IPS-18a (cell line): ENCODE measurements at regions not wholly inside any gene's neighbourhood (a gene's known extent, or its start where the extent isn't known, plus 50 kb on each side); places are given as distances from the start of the nearest gene placed in this dataset.
"Not testable (repeated sequence)": the region's sequence is repeated elsewhere in the genome, so short reads cannot be mapped to it uniquely, and the experiment has no call there.

Experiments used
- H3K27ac ChIP-seq: one replicate; pipeline ENCODE4 v1.5.1; 2013; ENCODE audit warnings: low read length
- H3K27me3 ChIP-seq: one replicate; pipeline ENCODE4 v1.6.1; 2013; ENCODE audit warnings: mild to moderate bottlenecking, low read length; ENCODE audit not compliant: control insufficient read depth, insufficient read depth
- H3K36me3 ChIP-seq: one replicate; pipeline ENCODE4 v1.6.1; 2013; ENCODE audit warnings: low read depth, low read length; ENCODE audit not compliant: control insufficient read depth
- H3K4me1 ChIP-seq: one replicate; pipeline ENCODE4 v1.6.1; 2013; ENCODE audit warnings: low read depth, low read length; ENCODE audit not compliant: control insufficient read depth
- H3K4me3 ChIP-seq: one replicate; pipeline ENCODE4 v1.5.1; 2013; ENCODE audit warnings: low read length
- H3K9ac ChIP-seq: one replicate; pipeline ENCODE4 v1.6.1; 2013; ENCODE audit warnings: mild to moderate bottlenecking, low read length, moderate library complexity
- H3K9me3 ChIP-seq: one replicate; pipeline ENCODE4 v1.6.1; 2013; ENCODE audit warnings: low read depth, low read length; ENCODE audit not compliant: control insufficient read depth

DNA sequence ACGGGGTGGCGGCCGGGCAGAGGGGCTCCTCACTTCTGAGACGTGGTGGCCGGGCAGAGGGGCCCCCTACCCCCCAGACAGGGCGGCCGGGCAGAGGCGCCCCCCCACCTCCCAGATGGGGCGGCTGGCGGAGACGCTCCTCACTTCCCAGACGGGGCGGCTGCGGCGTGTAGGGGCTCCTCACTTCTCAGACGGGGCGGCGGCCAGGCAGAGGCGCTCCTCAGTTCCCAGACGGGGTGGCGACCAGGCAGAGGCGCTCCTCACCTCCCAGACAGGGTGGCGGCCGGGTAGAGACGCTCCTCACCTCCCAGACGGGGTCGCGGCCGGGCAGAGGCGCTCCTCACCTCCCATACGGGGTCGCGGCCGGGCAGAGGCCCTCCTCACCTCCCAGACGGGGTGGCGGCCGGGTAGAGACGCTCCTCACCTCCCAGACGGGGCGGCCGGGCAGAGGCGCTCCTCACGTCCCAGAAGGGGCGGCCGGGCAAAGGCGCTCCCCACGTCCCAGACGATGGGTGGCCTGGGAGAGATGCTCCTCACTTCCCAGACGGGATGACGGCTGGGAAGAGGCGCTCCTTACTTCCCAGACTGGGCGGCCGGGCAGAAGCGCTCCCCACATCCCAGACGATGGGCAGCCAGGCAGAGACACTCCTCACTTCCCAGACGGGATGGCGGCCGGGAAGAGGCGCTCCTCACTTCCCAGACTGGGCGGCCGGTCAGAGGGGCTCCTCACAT, 536.6 kb upstream of the TUSC1 start:
- not testable (repeated sequence) for H3K4me3 ChIP-seq, H3K4me1 ChIP-seq, H3K27me3 ChIP-seq, H3K27ac ChIP-seq, H3K36me3 ChIP-seq, H3K9ac ChIP-seq, H3K9me3 ChIP-seq

DNA sequence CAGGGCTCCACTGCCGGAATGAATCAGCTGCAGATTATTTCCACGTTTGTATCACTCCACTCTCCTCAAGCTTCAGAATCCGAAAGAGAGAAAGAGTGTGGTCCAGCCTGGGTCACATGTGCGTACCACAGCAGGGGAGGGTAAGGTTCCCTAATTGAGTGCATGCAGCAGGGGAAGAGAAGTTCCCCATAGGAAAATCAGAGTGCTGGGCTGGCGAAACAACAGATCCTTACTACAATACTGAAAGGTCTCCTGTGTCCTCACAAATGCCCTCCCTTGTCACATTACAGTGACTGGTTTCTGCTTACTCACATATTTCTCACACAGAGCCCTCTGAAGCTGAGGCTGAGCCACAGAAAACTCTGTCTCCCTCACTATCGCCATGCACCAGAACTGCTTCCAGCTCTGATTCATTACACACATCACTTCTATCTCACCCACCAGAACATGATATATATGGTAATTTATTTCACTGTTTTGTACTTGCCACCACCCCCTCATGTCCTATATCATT, 532.2 kb upstream of the TUSC1 start:
- no peaks in the 10 kb centered on the region for H3K36me3 ChIP-seq
- no peaks in the 10 kb centered on the region for H3K27me3 ChIP-seq
- H3K4me1 ChIP-seq = peaks cover 5% of the 10 kb centered on the region
- no peaks in the 10 kb centered on the region for H3K9me3 ChIP-seq
- H3K9ac ChIP-seq = no peak overlapping the region
- H3K27ac ChIP-seq = no peak overlapping the region
- H3K4me3 ChIP-seq = no peak overlapping the region

DNA sequence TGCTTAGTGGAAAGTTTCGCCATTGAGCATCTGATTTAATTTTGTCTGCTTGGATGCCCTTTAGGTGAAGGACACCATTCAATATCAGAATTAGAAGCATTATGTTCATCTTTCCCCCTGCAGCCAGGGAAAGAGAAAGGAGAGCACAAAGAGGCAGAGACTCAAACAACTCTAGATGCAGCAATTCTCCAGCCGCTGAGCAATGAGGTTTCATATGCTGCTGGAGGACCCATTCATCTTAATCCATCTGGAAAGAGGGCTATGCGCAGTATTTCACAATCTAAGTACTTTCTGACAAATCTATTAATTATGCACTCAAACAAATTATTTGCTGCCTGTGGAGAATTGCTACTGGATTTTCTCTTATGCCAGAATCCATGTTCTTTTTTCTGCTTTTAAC, 527.0 kb upstream of the TUSC1 start:
- H3K9me3 ChIP-seq = no peaks in the 10 kb centered on the region

DNA sequence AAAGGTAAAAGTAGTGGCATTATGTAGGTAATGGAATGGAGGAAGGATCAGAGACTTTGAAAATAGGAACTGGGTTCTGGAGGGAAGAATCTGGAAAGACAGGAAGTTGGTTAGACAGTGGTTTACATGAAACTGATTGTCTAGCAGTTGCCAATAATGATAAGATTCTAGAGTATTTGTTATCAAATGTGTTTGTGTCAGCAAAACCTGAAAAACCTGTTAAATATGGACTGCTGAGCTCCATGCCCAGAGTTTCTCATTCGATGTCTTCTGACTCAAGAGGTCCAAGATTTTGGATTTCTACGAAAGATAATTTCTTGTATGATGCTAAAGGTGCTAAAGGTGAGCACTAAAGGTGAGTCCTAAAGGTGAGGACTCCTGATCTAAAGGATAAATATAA, 515.0 kb upstream of the TUSC1 start:
- Histone ChIP-seq H3K27me3 (no peaks in the 10 kb centered on the region), H3K4me1 (no peaks in the 10 kb centered on the region), H3K4me3 (no peak overlapping the region), H3K9me3 (peaks cover 6% of the 10 kb centered on the region), H3K27ac (no peak overlapping the region), H3K36me3 (no peaks in the 10 kb centered on the region), H3K9ac (no peak overlapping the region)

More for the DNA sequence above, 527.0 kb upstream of the TUSC1 start:
- Histone ChIP-seq H3K4me1 (peaks cover under 1% of the 10 kb centered on the region), H3K4me3 (no peak overlapping the region), H3K27me3 (no peaks in the 10 kb centered on the region), H3K36me3 (no peaks in the 10 kb centered on the region), H3K9ac (no peak overlapping the region), H3K27ac (no peak overlapping the region)

DNA sequence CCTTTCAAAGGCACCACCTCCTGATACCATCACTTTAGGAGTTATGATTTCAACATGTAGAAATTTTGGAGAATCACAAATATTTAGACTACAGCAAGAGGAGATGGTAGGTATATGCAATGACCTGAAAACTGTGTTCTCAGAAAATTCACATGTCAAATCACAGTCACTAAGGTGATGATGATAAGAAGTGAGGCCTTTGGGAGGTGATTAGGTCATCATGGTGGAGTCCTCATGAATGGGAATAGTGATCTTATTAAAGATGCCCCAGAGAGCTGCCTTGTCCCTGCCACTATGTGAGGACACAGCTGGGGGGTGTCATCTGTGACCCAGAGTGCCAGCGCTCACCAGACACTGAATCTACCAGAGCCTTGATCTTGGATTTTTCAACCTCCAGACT, 513.5 kb upstream of the TUSC1 start:
- Histone ChIP-seq H3K9ac (no peak overlapping the region), H3K27ac (no peak overlapping the region), H3K4me1 (no peaks in the 10 kb centered on the region), H3K9me3 (peaks cover 6% of the 10 kb centered on the region), H3K36me3 (no peaks in the 10 kb centered on the region), H3K27me3 (no peaks in the 10 kb centered on the region), H3K4me3 (no peak overlapping the region)

DNA sequence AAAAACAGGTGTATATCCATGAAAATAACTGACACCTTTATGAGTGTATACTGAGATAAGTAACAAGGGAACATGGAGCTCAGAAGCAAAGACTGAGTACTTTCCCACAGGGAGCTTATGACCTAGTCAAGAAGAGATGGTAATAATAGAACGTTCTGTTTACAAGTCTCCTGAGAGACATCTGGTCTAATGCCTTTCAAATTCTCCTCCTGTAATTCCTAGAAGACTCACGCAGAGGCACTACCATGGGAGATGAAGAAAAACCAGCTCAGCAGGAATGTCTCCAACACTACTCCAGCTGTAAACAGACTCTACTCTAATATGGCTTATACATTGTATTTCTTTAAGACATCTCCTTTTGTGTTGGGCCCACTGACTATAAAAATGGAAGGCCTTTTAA, 503.6 kb upstream of the TUSC1 start:
- no peaks in the 10 kb centered on the region for H3K4me1 ChIP-seq
- no peak overlapping the region for H3K27ac ChIP-seq
- H3K4me3 ChIP-seq = no peak overlapping the region
- H3K9ac ChIP-seq = no peak overlapping the region
- H3K27me3 ChIP-seq = no peaks in the 10 kb centered on the region
- H3K9me3 ChIP-seq = no peaks in the 10 kb centered on the region
- H3K36me3 ChIP-seq = no peaks in the 10 kb centered on the region

DNA sequence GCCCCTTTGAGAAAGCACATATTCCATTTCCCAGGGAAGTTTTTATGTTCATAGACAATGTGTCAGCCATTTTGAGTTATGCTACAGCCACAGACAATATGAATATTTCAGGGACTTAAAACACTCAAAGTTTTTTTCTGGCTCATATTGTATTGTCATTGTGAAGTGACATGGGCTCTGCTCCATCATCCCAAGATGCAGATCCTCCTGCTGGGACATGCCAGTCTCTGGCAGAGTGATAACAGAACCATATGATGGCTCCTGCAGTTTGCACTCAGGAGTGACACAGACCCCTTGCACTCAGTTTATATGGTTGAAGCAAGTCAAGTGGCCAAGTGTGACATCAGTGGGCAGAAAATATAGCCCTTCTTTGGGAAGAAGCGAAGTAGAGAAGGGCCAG, 498.4 kb upstream of the TUSC1 start:
- Histone ChIP-seq H3K9me3 (no peaks in the 10 kb centered on the region), H3K4me1 (peaks cover 5% of the 10 kb centered on the region), H3K27me3 (no peaks in the 10 kb centered on the region), H3K9ac (no peak overlapping the region), H3K27ac (no peak overlapping the region), H3K4me3 (no peak overlapping the region), H3K36me3 (no peaks in the 10 kb centered on the region)

DNA sequence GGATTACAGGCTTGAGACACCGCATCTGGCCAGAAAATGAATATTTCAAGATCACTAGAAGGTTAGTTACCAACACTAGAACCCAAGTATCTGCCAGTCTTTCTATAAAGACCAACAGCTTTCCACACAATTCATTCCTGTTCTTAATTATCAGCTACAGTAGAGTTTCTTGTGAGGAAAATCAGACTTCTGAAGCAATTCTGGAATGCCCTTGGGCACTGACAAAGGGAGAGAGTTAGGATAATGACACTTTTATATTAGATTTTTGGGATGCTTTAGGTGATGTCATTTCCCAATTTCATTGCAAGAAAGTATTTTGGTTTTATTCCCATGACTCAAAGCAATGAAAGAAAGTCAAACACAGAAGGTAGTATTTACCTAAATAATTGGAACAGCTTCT, 497.0 kb upstream of the TUSC1 start:
- Histone ChIP-seq H3K36me3 (no peaks in the 10 kb centered on the region), H3K27ac (no peak overlapping the region), H3K9me3 (no peaks in the 10 kb centered on the region), H3K4me3 (no peak overlapping the region), H3K27me3 (no peaks in the 10 kb centered on the region), H3K9ac (no peak overlapping the region), H3K4me1 (peaks cover 9% of the 10 kb centered on the region)

DNA sequence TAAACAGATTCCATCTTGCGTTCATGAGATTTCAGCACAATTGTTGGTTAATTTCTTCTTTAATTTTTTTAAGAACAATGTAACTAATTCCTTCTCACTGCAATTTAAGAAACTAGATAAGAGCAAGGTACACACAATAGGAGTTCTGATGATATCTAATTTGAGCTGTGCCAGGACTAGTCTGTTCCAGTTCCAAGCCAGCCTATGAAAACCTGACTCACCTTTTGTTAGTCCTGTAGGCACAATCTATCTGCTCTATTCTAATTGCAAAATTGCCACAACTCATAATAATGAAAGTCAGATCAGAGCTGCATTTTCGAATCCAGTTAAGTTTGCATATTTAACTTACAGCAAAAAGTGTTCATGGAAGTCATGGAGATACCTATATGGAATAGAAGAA, 494.1 kb upstream of the TUSC1 start:
- Histone ChIP-seq H3K4me3 (no peak overlapping the region), H3K4me1 (peaks cover 9% of the 10 kb centered on the region), H3K9me3 (no peaks in the 10 kb centered on the region), H3K27ac (no peak overlapping the region), H3K9ac (no peak overlapping the region), H3K27me3 (no peaks in the 10 kb centered on the region), H3K36me3 (no peaks in the 10 kb centered on the region)

DNA sequence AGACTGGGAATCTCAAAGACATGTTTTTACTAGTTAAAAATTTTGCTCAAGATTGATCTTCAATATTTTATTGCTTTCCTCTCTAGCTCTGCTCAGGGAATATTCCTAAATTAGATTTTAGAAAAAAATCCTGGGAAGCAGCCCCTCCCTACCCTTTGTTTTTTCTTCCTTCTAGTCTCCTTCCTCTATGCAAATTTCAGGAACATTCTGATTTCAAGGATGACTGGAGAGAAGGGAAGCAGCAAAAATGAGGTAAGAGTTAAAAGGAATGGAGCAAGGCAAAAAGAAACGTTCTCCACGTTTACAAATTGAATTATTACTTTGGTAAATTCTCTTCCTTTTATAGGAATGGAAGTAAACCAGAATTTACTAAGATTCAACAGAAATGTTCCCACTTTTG, 493.4 kb upstream of the TUSC1 start:
- H3K27me3 ChIP-seq = no peaks in the 10 kb centered on the region
- H3K9ac ChIP-seq = no peak overlapping the region
- no peak overlapping the region for H3K27ac ChIP-seq
- H3K4me1 ChIP-seq = peaks cover 9% of the 10 kb centered on the region
- no peak overlapping the region for H3K4me3 ChIP-seq
- H3K36me3 ChIP-seq = no peaks in the 10 kb centered on the region
- no peaks in the 10 kb centered on the region for H3K9me3 ChIP-seq

DNA sequence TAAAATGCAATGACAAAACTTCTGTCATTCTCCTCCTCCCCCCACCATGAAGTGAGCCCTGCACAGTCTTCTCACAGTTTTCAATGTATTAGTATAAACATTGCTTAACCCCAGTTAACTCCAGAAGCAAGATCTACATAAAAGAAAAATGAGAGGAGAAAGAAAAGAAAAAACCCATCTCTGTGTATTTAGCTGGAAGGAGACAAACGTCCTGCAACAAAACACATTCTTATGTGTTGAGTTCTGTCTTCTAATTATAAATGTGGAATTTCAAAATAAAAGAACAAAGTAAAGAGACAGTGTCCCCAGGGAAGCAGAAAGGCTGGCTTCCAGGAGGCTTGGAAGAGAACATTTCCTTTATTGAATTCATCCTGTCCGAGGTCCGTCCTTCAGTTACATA, 491.9 kb upstream of the TUSC1 start:
- Histone ChIP-seq H3K36me3 (no peaks in the 10 kb centered on the region), H3K9me3 (no peaks in the 10 kb centered on the region), H3K4me1 (peaks cover 9% of the 10 kb centered on the region), H3K9ac (no peak overlapping the region), H3K27me3 (no peaks in the 10 kb centered on the region), H3K27ac (no peak overlapping the region), H3K4me3 (no peak overlapping the region)

DNA sequence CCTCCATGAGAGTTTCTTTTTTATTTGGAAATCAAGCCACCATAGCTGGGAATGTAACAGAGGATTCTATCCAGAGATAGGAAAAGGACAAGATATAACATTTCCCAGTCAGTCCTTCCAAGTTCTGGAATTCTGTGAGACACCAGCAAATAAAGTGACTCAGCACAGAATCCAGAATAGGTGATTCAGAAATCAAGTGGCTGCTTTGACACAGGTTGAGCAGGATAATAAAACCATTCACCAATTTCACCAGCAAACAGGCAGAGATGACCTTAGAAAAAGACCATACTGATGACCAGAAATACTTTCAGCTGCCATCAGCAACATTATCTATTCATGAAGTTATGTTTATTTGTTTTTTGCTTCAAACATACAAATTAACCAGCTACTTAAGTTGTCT, 491.5 kb upstream of the TUSC1 start:
- no peaks in the 10 kb centered on the region for H3K36me3 ChIP-seq

More for the DNA sequence above, 491.5 kb upstream of the TUSC1 start:
- Histone ChIP-seq H3K9me3 (no peaks in the 10 kb centered on the region), H3K4me1 (peaks cover 9% of the 10 kb centered on the region), H3K9ac (no peak overlapping the region), H3K27me3 (no peaks in the 10 kb centered on the region), H3K27ac (no peak overlapping the region), H3K4me3 (no peak overlapping the region)
